Activated naive CD4-positive, alpha-beta T cell treated with anti-CD3 and anti-CD28 coated beads, Interleukin-2, amount 10 ng/mL, durations not matched to agents 7 days and 5 days (primary cell): ENCODE measurements at regions not wholly inside any gene's neighbourhood (a gene's known extent, or its start where the extent isn't known, plus 50 kb on each side); places are given as distances from the start of the nearest gene placed in this dataset.
"Not testable (repeated sequence)": the region's sequence is repeated elsewhere in the genome, so short reads cannot be mapped to it uniquely, and the experiment has no call there.

Experiments used
- CTCF ChIA-PET: fragments of 350-600 bp; sonication (Branson Sonifier 250); formaldehyde crosslinking; loops from one replicate; lab custom pipeline; 2021; ENCODE audit warnings: antibody characterized with exemption; lab: Charles Lee
- DNase-seq: peaks from one replicate; pipeline ENCODE4 v3.0.0-alpha.2; 2020
- H3K27ac Mint-ChIP-seq: one replicate; pipeline ENCODE4 v1.8.0; 2021; ENCODE audit warnings: mild to moderate bottlenecking, moderate library complexity, mixed read lengths
- H3K27me3 Mint-ChIP-seq: one replicate; pipeline ENCODE4 v1.8.0; 2021; ENCODE audit warnings: mild to moderate bottlenecking, mixed read lengths
- H3K36me3 Mint-ChIP-seq: one replicate; pipeline ENCODE4 v1.8.0; 2021; ENCODE audit warnings: mixed read lengths
- H3K4me1 Mint-ChIP-seq: one replicate; pipeline ENCODE4 v1.8.0; 2021; ENCODE audit warnings: mixed read lengths
- H3K4me3 Mint-ChIP-seq: one replicate; pipeline ENCODE4 v1.8.0; 2021; ENCODE audit warnings: mild to moderate bottlenecking, moderate library complexity, mixed read lengths
- H3K9me3 Mint-ChIP-seq: one replicate; pipeline ENCODE4 v1.8.0; 2021; ENCODE audit warnings: mixed read lengths

DNA sequence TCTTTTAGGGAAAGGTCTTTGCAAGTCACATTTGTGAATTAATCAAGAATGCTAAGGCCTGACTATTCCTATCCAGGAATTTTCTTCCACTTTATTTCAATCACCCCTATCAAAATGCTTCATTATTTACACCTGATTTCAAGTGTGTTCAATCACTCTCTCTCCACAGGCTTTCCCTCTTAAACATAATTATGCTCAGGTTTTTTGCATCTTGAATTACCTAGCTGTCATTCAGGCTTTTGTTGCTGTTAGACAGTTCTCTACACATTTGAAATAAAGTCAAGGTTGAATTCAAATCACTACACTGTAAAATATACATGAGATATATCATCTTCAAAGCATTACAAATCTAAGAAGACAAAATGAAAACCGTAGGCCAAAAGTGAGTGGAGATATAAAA lies 941.3 kb upstream of the SLITRK1 start:
- Mint-ChIP-seq H3K4me1 (no peaks in the 10 kb centered on the region), H3K4me3 (no peak overlapping the region), H3K36me3 (no peaks in the 10 kb centered on the region), H3K27ac (no peak overlapping the region), H3K27me3 (no peaks in the 10 kb centered on the region), H3K9me3 (no peaks in the 10 kb centered on the region)
- no peak for DNase-seq
- CTCF ChIA-PET = no interaction called here

DNA sequence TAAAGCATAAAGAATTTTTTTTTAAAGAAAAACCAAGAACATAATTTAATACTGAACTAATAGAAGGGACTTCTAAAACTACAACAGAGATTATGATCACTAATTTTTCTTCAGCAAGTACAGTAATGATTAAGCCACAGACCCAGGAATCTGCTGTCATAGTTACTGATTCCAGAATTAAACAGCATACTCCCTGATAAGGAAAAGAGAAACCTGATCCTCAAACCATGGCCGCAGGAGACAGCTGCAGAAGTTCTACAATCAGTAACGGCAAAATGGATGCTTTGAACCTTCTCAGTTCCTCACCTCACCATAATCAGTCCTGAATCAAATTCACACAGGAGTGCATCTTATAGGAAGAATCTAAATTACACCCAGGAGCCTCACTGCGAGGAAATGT lies 939.0 kb upstream of the SLITRK1 start:
- Mint-ChIP-seq H3K27me3 (no peaks in the 10 kb centered on the region), H3K36me3 (no peaks in the 10 kb centered on the region), H3K27ac (no peak overlapping the region), H3K4me3 (no peak overlapping the region), H3K4me1 (no peaks in the 10 kb centered on the region), H3K9me3 (no peaks in the 10 kb centered on the region)
- DNase-seq = no peak
- CTCF ChIA-PET = no interaction called here

DNA sequence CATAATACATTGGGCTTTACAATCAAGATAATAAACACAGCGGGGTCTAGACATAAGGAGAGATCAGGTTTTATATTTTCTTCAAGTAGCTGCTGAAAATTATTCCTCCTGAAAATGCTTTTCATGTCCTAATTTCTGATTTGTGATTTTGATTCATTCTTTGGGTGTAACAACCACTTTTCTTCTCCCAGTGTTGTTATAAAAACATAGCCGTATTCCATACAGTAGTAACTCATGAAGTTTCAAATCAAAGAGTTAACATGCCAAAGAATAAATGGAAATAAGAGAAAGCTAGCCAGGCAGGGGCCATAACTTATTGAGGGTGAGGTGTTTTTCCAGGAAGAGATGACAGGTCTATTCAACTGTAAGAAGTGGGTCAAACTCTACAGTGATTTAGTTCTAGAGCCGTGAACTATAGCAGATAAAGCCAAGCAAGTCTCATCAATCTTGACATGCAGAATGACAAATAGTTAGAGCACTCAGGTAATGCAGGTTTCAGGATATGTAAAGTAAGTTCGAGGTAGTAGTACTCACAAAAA lies 934.4 kb upstream of the SLITRK1 start:
- DNase-seq = no peak
- Mint-ChIP-seq H3K4me3 (no peak overlapping the region), H3K36me3 (no peaks in the 10 kb centered on the region), H3K9me3 (peaks cover 2% of the 10 kb centered on the region), H3K27ac (no peak overlapping the region), H3K4me1 (no peaks in the 10 kb centered on the region), H3K27me3 (no peaks in the 10 kb centered on the region)
- CTCF ChIA-PET = no interaction called here

DNA sequence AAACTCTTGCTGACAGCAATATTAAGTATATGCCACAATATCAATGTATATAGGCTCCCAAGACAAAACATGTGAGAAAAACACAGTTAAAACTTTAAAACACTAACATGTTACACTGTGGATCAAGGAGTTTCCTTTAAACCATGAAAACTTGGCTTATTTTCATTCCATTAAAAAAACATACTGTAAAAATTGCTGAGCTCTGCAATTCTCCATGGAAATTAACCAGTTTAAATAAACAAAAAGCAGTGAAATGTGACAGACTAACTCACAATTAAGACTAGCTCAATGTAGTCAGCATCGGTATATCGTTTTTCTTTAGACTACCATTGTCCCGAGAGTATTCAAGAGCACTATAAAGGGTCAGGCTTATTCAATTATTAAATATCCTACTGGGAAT lies 930.5 kb upstream of the SLITRK1 start:
- peaks cover 2% of the 10 kb centered on the region for H3K9me3 Mint-ChIP-seq
- no peaks in the 10 kb centered on the region for H3K4me1 Mint-ChIP-seq
- H3K27ac Mint-ChIP-seq = no peak overlapping the region
- H3K4me3 Mint-ChIP-seq = no peak overlapping the region
- no peaks in the 10 kb centered on the region for H3K27me3 Mint-ChIP-seq
- CTCF ChIA-PET = no interaction called here
- no peaks in the 10 kb centered on the region for H3K36me3 Mint-ChIP-seq
- DNase-seq = no peak

DNA sequence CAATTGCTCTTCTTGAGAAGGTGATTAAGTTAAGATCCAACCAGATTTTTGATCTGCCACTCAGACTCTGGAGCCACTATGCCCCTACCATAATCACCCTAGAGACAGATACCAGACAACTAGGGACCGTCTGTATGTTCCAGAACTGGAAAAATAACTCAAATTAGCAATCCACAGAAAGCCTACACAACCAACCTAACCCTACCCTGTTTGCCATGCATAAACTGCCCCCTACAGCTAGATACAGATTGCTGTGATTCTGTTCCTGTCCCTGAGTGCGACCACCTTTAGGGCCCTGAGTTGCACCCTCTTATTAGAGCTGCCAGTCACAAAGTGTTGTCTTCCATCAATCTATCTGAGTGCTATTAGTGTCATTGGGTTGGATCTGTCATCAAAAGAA lies 929.8 kb upstream of the SLITRK1 start:
- CTCF ChIA-PET = no interaction called here
- no peak for DNase-seq
- H3K4me3 Mint-ChIP-seq = no peak overlapping the region
- H3K4me1 Mint-ChIP-seq = no peaks in the 10 kb centered on the region
- peaks cover 2% of the 10 kb centered on the region for H3K9me3 Mint-ChIP-seq
- H3K27me3 Mint-ChIP-seq = no peaks in the 10 kb centered on the region
- H3K27ac Mint-ChIP-seq = no peak overlapping the region
- H3K36me3 Mint-ChIP-seq = no peaks in the 10 kb centered on the region

DNA sequence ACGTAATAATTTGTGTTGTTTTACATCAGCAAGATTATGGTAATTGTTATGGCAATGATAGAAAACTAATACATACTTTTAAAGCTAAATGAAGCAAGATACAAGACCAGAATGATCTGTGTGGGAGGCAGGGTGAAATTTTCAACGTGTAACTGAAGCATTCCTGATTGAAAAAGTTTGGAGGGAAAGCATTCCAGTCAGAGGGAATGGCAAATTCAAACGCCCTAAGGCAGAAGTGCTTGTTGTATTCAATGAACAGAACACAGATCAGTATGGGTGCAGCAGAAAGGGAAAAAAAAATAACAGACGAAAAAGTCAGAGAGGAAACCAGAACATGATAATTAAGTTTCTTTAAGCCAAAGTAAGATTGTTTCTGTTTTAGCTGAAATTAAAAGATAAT lies 928.5 kb upstream of the SLITRK1 start:
- no peaks in the 10 kb centered on the region for H3K36me3 Mint-ChIP-seq
- H3K4me3 Mint-ChIP-seq = no peak overlapping the region
- H3K27ac Mint-ChIP-seq = no peak overlapping the region
- peaks cover 2% of the 10 kb centered on the region for H3K9me3 Mint-ChIP-seq
- CTCF ChIA-PET = no interaction called here
- no peak for DNase-seq
- no peaks in the 10 kb centered on the region for H3K27me3 Mint-ChIP-seq
- no peaks in the 10 kb centered on the region for H3K4me1 Mint-ChIP-seq

DNA sequence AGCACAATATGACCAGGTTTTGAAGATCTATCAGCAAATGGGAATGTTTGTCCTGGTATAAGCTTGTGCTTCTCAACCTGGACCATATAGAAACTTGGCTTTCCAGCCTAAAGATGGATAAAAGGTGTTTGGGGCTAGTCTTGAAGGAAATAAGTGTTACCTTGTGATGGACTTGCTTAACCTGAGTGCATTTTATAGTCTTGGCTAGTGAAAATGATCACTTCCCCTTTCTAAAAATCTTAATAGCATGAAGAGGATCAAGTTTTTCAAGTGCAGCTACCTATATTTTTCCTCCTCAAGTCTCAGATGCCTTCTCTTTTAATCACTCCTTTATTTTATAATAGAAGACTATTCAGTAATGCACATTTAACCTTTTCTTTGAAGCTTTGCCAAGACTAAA lies 919.8 kb upstream of the SLITRK1 start:
- H3K27me3 Mint-ChIP-seq = no peaks in the 10 kb centered on the region
- H3K9me3 Mint-ChIP-seq = no peaks in the 10 kb centered on the region
- no peaks in the 10 kb centered on the region for H3K36me3 Mint-ChIP-seq
- H3K4me3 Mint-ChIP-seq = no peak overlapping the region
- H3K4me1 Mint-ChIP-seq = no peaks in the 10 kb centered on the region
- CTCF ChIA-PET = no interaction called here
- no peak overlapping the region for H3K27ac Mint-ChIP-seq
- DNase-seq = no peak

DNA sequence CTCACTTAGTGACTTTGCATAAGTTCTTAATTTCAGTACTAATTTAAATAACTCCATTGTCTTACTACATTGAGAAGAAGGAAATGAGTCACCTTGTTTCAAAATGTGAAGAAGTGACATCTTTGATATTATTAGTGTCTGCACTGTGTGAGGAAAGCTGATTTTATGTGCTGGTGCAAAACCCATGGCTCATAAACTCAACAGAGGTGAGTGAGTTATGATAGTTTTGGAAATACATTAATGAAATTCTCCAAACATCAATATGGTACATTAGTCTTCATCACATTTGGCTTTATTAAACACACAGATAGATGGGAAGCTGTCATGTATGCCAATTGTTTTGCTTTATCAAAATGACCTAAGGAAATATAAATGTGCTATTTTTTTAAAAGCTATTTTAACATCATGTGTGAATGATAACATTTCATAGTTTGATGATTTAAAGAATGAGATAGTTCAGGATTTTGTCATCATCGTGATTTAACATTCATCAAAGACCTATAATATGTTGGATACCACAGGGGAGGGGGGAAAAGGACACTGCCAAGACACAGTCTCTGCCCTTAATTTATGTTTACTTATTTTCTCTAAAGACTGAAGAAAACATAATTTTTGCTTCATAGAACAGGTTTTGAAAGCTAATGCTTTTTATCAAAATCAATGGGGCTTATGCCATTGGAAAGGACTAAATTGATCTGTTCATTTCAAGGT lies 902.3 kb upstream of the SLITRK1 start:
- H3K4me1 Mint-ChIP-seq = no peaks in the 10 kb centered on the region
- H3K36me3 Mint-ChIP-seq = no peaks in the 10 kb centered on the region
- CTCF ChIA-PET = no interaction called here
- no peak for DNase-seq
- peaks cover 5% of the 10 kb centered on the region for H3K9me3 Mint-ChIP-seq
- H3K27me3 Mint-ChIP-seq = no peaks in the 10 kb centered on the region
- H3K4me3 Mint-ChIP-seq = no peak overlapping the region
- no peak overlapping the region for H3K27ac Mint-ChIP-seq

DNA sequence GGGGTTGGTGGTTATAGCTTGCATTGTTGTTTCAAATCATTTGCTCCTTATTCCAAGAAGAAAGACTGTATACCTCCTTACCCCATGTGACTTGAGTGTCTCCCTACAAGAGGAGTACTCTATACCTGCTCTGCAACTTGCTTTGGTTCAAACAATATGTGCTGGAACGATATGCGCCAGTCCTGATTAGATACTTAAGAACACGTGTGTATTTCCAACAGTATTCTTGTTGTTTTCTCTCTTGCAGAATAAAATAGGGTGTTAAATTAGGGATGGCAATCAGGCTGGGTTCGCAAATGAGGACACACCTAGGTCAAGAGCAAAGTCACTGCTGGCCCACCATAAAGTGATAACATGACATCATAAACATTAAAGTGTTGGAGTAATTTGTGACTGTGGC lies 895.0 kb upstream of the SLITRK1 start:
- H3K4me3 Mint-ChIP-seq = no peak overlapping the region
- CTCF ChIA-PET = no interaction called here
- H3K9me3 Mint-ChIP-seq = no peaks in the 10 kb centered on the region
- H3K27ac Mint-ChIP-seq = no peak overlapping the region
- H3K4me1 Mint-ChIP-seq = no peaks in the 10 kb centered on the region
- no peak for DNase-seq
- H3K27me3 Mint-ChIP-seq = no peaks in the 10 kb centered on the region
- no peaks in the 10 kb centered on the region for H3K36me3 Mint-ChIP-seq

DNA sequence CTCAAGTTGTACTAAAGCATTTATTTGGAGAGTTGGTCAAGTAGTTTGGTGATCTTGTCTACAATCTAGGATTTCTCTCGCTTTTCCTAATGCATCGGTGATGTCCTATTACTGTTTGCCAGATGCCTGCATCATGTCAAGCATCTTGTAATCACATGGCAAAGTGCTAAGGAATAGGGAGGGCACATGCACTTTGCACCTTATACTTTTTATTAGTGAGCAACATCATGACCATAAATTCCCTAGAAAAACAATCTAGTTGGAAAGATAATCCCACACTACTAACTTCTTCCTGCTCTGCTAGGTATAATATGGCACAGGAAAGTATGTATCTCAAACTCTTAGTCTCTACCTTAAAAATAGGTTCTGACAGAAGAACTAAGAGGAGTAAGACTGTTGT lies 894.3 kb upstream of the SLITRK1 start:
- Mint-ChIP-seq H3K9me3 (no peaks in the 10 kb centered on the region), H3K4me1 (no peaks in the 10 kb centered on the region), H3K36me3 (no peaks in the 10 kb centered on the region), H3K27ac (no peak overlapping the region), H3K27me3 (no peaks in the 10 kb centered on the region), H3K4me3 (no peak overlapping the region)
- CTCF ChIA-PET = no interaction called here
- DNase-seq = no peak

DNA sequence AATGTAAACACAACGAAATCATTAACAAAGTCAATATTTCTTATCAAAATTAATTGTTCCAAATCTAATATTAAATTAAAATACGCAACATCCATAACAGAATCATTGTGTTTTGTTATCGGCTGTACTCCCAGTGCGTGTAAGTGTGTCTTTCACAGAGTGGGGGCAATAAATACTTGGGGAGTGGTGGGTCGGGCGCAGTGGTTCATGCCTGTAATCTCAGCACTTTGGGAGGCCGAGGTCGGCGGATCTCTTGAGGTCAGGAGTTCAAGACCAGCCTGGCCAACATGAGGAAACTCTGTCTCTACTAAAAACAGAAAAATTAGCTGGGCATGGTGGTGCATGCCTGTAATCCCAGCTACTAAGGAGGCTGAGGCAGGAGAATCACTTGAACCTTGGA lies 893.6 kb upstream of the SLITRK1 start:
- H3K4me1 Mint-ChIP-seq, H3K27me3 Mint-ChIP-seq, H3K27ac Mint-ChIP-seq, H3K4me3 Mint-ChIP-seq, CTCF ChIA-PET, H3K36me3 Mint-ChIP-seq, H3K9me3 Mint-ChIP-seq, DNase-seq: not testable (repeated sequence)

DNA sequence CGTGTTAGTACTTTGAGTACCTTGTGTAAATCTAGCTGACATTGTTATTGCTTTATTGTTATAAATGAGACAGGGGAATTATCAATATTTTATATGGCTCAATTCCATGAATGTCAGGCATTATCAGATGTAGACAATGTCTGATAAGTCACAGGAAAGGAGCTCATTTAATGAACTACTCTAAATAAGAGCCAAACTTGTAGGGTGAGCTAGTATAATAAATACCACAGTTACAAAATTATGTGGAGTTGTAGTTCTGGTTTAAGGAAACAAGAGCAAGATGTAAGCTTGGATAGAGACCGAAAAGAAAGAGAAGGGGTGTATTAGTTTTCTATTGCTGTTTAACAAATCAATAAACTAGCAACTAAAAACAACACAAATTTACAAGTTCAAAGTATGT lies 891.8 kb upstream of the SLITRK1 start:
- Mint-ChIP-seq H3K4me3 (no peak overlapping the region), H3K36me3 (no peaks in the 10 kb centered on the region), H3K27me3 (no peaks in the 10 kb centered on the region), H3K27ac (no peak overlapping the region), H3K9me3 (no peaks in the 10 kb centered on the region), H3K4me1 (no peaks in the 10 kb centered on the region)
- DNase-seq = no peak
- CTCF ChIA-PET = no interaction called here

DNA sequence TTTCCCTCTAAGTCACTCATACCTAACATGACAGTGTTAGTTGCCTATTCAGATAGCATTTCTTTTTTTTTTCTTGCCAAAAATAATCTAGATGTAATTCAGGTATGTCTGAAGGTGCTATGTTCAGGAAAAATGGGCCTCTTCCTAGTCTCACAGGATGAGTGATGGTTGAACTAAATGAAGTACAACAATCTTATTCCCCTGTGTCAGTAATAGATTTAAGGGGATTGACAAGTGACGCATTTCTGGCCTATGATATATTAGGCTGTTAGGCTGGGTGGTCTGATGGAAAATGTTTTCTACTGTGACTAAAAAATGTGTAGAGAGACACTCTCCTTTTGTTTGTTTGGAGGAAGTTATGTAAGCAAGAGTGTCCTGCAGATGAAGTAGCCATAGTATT lies 878.7 kb upstream of the SLITRK1 start:
- DNase-seq = no peak
- H3K27ac Mint-ChIP-seq = no peak overlapping the region
- H3K36me3 Mint-ChIP-seq = no peaks in the 10 kb centered on the region
- peaks cover 4% of the 10 kb centered on the region for H3K9me3 Mint-ChIP-seq
- CTCF ChIA-PET = no interaction called here
- H3K27me3 Mint-ChIP-seq = no peaks in the 10 kb centered on the region
- no peaks in the 10 kb centered on the region for H3K4me1 Mint-ChIP-seq
- H3K4me3 Mint-ChIP-seq = no peak overlapping the region

DNA sequence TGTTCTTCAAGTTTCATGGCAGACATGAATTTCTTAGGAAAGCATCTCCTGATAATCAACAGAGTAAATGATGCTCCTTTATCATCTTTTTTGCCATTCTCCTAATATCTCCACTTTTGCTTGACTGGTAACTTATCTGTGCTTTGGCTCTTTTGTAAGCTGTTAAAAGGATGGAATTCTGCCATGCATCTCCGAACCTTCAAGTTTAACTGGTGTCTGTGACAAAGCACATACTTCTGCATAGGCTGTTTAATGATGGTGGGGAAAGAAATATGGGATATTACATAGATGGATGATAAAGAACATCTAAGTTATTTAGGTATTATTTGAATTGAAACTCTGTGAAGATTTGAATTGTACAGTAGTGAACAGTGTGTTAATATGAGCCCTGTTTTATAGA lies 866.9 kb upstream of the SLITRK1 start:
- Mint-ChIP-seq H3K27ac (no peak overlapping the region), H3K9me3 (peaks cover 2% of the 10 kb centered on the region), H3K36me3 (no peaks in the 10 kb centered on the region), H3K4me3 (no peak overlapping the region), H3K4me1 (no peaks in the 10 kb centered on the region), H3K27me3 (no peaks in the 10 kb centered on the region)
- CTCF ChIA-PET = no interaction called here
- no peak for DNase-seq

DNA sequence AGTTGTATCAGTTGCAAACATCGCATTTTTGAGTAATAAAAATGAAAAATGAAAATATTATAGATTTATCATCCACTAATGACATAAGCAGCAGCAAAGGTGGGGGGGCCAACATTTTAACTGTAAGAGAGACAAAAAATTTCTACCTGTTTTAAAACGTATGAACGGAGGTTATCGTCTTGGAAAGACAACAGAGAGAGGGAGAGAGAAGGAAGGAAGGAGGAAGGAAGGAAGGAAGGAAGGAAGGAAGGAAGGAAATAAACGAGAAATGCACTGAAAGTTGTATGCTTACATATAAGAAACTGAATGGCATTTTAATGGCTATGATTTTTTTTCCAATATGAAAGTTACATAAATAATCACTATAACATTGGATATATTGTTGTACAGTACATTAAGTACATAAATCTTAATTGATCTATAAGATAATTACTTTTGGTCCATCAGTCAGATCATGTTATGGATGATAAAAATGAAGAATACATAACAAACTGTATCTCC lies 862.8 kb upstream of the SLITRK1 start:
- Mint-ChIP-seq H3K9me3 (no peaks in the 10 kb centered on the region), H3K36me3 (no peaks in the 10 kb centered on the region), H3K27ac (no peak overlapping the region), H3K4me3 (no peak overlapping the region), H3K27me3 (no peaks in the 10 kb centered on the region), H3K4me1 (no peaks in the 10 kb centered on the region)
- CTCF ChIA-PET = no interaction called here
- no peak for DNase-seq
